GM12865 (cell line): ENCODE measurements at regions not wholly inside any gene's neighbourhood (a gene's known extent, or its start where the extent isn't known, plus 50 kb on each side); places are given as distances from the start of the nearest gene placed in this dataset.

Experiments
- DNase-seq: peaks from one replicate; pipeline ENCODE4 v3.0.0; 2010; ENCODE audit warnings: low read depth
- H3K4me3 ChIP-seq: 2 replicates; pipeline ENCODE4 v1.5.1; 2011; ENCODE audit warnings: mild to moderate bottlenecking, low read depth, low read length, control low read depth
- TF ChIP-seq, protein P1 (sequence below): IDR thresholded peaks from 2 replicates; pipeline ENCODE4 v1.5.1; 2011; ENCODE audit warnings: low read length, control low read depth, low read depth, inconsistent platforms; ENCODE audit not compliant: insufficient read depth; ENCODE audit errors: missing control alignments

DNA sequence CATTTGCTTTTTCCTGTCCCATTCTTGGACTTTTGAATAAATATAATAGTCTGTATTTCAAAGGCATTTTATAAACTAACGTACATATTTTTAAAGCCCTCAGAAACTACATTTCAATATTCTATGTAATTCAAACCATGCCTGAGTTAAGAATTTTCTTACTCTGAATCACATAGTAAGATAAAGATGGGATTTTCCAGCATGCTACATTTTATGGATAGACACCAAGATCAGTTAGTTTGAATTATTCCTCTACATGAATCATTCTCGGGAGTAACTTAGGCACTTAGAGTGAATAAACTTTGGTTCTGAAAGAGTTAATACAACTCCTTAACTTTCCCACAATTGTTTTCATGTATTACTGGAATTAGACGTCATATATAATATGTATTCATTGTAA lies 713.3 kb upstream of the CBLB start:
- TF ChIP-seq, protein P1, sequence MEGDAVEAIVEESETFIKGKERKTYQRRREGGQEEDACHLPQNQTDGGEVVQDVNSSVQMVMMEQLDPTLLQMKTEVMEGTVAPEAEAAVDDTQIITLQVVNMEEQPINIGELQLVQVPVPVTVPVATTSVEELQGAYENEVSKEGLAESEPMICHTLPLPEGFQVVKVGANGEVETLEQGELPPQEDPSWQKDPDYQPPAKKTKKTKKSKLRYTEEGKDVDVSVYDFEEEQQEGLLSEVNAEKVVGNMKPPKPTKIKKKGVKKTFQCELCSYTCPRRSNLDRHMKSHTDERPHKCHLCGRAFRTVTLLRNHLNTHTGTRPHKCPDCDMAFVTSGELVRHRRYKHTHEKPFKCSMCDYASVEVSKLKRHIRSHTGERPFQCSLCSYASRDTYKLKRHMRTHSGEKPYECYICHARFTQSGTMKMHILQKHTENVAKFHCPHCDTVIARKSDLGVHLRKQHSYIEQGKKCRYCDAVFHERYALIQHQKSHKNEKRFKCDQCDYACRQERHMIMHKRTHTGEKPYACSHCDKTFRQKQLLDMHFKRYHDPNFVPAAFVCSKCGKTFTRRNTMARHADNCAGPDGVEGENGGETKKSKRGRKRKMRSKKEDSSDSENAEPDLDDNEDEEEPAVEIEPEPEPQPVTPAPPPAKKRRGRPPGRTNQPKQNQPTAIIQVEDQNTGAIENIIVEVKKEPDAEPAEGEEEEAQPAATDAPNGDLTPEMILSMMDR, result no peak
- H3K4me3 ChIP-seq, result no peak overlapping the region
- no peak for DNase-seq

DNA sequence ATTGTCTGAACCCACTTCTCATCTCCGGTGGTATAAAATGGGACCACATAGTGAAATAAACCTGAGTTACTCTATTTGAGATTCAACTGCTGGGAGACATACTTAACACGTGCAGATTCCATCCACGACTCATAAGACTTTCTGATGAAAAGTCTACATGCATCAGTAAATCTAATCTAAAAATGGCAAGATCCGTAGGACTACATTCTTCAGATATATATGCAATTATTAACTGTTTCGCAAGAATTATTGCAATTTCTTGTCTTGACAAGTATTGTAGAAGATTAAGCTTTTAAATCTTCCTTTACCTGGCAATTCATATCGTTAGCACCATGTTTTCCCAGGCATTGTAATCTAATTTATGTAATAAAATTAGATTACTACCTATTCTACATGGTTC lies 718.7 kb upstream of the CBLB start:
- TF ChIP-seq, protein P1, result no peak
- no peak for DNase-seq
- no peak overlapping the region for H3K4me3 ChIP-seq

DNA sequence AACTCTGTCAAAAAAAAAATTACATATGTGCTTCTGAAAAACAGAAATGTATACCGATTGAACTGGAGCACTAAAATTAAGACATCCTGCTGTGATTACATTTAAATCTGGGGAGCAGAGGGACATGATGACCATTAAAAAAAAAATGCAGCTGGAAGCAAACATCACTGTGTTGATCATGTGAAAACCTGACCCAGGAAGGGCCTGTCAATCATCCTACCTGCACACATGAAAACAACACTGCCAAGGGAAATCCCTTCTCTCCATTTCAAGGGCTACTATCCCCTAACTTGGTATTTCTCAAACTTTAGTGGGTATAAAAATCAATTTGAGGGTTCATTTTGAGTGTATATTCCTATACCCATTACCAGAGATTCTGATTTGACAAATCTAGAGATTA lies 719.9 kb upstream of the CBLB start:
- TF ChIP-seq, protein P1, result no peak
- no peak for DNase-seq

DNA sequence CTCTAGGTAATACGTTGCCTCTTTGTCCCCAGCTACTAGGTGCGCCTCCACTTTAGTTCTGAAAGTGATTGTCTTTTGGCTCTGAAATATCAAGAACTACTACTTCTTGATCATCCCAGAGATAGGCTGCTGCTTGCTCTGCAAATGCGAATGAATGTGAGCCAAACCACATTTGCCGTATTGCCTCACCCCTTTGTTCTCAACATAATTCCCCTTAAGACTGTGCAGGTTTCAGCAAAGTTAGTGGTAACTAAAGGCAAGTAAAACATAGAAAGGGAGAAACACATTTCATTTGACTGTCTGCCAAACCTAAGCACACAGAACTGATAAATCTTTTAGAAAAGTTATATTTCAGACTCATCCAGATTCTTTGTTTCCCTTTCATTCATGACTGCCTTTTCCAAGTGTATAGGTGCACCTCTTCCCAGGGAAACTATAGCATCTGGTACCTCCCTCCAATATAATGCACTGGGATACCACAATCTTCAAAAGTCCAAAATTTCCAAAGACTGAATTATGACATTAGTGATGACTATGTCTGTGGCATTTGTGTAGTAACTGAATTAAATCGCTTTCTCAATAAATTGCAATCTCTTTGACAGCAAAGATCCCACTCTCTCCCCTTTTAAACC lies 720.6 kb upstream of the CBLB start:
- H3K4me3 ChIP-seq, result no peak overlapping the region
- TF ChIP-seq, protein P1, result no peak
- DNase-seq, result no peak

More for the DNA sequence above, 719.9 kb upstream of the CBLB start:
- no peak overlapping the region for H3K4me3 ChIP-seq

DNA sequence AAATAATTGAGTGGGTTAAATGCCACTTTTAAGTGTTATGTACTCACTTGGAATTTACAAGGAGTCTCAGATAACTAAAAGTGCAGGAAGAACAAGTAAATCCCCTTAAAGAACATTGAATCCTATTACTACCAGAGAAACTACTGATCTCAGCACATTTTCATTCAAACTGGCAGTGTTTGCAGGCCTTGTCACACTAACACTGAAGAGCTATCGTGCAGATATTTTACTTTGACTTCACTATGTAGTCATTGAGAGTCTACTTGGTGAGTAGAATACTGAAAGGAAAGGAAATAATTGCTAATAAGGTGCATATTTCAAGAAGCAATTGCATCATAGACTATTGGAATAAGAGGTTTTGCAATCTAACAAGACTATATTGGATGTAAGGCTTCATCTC lies 721.4 kb upstream of the CBLB start:
- DNase-seq, result no peak
- TF ChIP-seq, protein P1, result no peak
- no peak overlapping the region for H3K4me3 ChIP-seq

DNA sequence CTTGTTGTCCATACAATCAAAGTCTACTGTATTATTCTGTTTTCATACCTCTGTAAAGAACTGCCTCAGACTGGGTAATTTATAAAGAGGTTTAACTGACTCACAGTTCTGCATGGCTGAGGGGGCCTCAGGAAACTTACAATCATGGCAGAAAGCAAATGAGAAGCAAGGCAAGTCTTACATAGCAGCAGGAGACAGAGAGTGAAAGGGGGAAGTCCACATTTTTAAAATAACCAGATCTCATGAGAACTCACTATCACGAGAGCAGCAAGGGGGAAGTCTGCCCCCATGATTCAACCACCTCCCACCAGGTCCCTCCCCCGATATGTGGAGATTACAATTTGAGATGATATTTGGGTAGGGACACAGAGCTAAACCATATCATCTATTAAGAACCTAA lies 724.6 kb upstream of the CBLB start:
- H3K4me3 ChIP-seq, result no peak overlapping the region
- TF ChIP-seq, protein P1, result no peak
- DNase-seq, result no peak

DNA sequence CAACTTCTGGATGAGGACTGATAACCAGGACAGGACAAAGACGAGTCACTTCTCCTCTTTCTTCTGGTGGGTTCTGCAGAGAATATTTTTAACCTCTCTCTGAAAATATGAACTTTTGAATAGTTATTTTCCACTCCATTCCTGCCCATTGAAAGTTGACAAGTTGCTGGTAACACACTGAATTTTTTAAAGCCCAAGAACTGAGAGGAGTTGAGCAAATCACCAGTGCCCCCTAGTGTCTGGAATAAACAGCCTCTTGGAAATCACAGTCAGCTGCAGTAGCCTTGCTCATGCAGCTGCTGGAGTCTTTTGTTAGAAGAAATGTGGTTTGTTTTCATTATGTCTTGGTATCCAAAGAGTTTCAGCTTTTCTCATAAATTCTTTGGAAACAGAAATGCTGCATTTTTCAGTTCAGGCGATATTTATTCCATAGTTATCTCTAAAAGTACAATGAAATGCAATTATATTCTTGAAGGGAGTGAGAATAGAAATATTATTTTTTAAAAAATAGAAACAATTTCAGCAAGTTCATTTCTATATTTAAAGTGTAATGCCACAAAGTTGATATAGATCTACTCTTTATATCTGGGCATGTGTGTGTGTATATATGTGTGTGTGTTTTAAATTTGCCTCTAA lies 741.0 kb upstream of the CBLB start:
- TF ChIP-seq, protein P1, result peak; percentile 78
- no peak overlapping the region for H3K4me3 ChIP-seq
- DNase-seq, result peak; percentile 88
